ENCODE measurements at regions not wholly inside any gene's neighbourhood (a gene's known extent, or its start where the extent isn't known, plus 50 kb on each side); places are given as distances from the start of the nearest gene placed in this dataset.

DNA sequence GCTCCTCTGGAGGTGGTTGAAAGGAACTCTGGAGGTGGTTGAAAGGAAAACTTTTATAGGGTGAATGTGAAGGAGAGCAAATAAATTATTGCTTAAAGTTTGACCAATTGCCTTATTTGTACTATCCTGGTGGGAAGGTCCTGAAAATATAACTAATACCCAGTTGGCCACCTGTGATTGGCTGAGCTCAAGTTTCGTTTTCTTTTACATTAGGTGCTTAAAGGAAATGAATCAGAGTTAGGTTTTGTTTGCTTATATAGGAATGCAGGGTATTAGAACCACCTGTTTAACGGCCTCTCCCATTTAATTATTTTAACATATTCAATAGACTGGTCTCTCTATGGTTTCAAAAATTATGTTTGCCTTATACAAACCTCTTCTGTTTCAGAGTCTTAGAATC lies 497.6 kb downstream of the PRR32 start:
- Histone ChIP-seq H3K79me2 (ENCODE audit: insufficient read depth, low read depth) (no peaks in the 10 kb centered on the region), H3K27me3 (ENCODE audit: insufficient read depth, low read depth) (no peaks in the 10 kb centered on the region), H3K4me3 (IDR thresholded peaks at IDR 0.05; ENCODE audit: insufficient read depth, low read depth, low read length) (no peak overlapping the region), H2AFZ (ENCODE audit: low read depth) (no peak overlapping the region), H3K9ac (no peak overlapping the region), H4K20me1 (ENCODE audit: insufficient read depth) (no peaks in the 10 kb centered on the region), H3K4me1 (ENCODE audit: low read depth, poor library complexity, severe bottlenecking) (no peaks in the 10 kb centered on the region), H3K4me2 (no peak overlapping the region), H3K27ac (no peak overlapping the region), H3K36me3 (ENCODE audit: insufficient read depth) (no peaks in the 10 kb centered on the region)
- TF ChIP-seq, protein P1, sequence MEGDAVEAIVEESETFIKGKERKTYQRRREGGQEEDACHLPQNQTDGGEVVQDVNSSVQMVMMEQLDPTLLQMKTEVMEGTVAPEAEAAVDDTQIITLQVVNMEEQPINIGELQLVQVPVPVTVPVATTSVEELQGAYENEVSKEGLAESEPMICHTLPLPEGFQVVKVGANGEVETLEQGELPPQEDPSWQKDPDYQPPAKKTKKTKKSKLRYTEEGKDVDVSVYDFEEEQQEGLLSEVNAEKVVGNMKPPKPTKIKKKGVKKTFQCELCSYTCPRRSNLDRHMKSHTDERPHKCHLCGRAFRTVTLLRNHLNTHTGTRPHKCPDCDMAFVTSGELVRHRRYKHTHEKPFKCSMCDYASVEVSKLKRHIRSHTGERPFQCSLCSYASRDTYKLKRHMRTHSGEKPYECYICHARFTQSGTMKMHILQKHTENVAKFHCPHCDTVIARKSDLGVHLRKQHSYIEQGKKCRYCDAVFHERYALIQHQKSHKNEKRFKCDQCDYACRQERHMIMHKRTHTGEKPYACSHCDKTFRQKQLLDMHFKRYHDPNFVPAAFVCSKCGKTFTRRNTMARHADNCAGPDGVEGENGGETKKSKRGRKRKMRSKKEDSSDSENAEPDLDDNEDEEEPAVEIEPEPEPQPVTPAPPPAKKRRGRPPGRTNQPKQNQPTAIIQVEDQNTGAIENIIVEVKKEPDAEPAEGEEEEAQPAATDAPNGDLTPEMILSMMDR (conservative IDR thresholded peaks at IDR 0.05; ENCODE audit: low read depth, low read length), result no peak

DNA sequence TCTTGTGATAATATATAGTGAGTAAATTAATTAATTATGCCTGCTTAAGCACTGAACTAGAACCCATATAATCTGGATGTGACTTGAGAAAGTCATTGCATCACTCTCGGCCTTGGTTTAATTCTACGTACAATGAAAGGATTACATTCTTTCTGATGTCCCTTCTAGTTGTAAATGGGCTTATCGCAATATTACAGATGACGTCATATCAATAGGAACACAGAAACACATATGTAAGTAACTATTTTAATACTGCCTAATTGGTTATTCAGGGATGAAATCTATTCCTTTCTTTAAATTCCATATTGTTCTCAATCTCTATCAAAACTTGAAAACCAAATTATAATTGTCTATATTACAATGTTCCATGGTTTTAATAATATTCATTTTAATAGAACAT lies 504.6 kb downstream of the PRR32 start:
- no peaks in the 10 kb centered on the region for H3K36me3 ChIP-seq (ENCODE audit: insufficient read depth)

More for the DNA sequence above, 504.6 kb downstream of the PRR32 start:
- Histone ChIP-seq H3K79me2 (ENCODE audit: insufficient read depth, low read depth) (no peaks in the 10 kb centered on the region), H3K27me3 (ENCODE audit: insufficient read depth, low read depth) (no peaks in the 10 kb centered on the region), H4K20me1 (ENCODE audit: insufficient read depth) (no peaks in the 10 kb centered on the region), H3K4me3 (IDR thresholded peaks at IDR 0.05; ENCODE audit: insufficient read depth, low read depth, low read length) (no peak overlapping the region), H2AFZ (ENCODE audit: low read depth) (no peak overlapping the region), H3K27ac (no peak overlapping the region), H3K4me2 (no peak overlapping the region), H3K4me1 (ENCODE audit: low read depth, poor library complexity, severe bottlenecking) (no peaks in the 10 kb centered on the region), H3K9ac (no peak overlapping the region)
- TF ChIP-seq, protein P1 (conservative IDR thresholded peaks at IDR 0.05; ENCODE audit: low read depth, low read length), result no peak
